OCI-LY7 (cell line): ENCODE measurements at regions not wholly inside any gene's neighbourhood (a gene's known extent, or its start where the extent isn't known, plus 50 kb on each side); places are given as distances from the start of the nearest gene placed in this dataset.

Experiments
- BruUV-seq: library from RNA; stranded (reverse); fragments of 400-500 nt; replicated peaks from 2 replicates; lab custom pipeline; 2021; lab: Mats Ljungman, UMichigan
- CTCF ChIA-PET: fragments of 300-600 bp; sonication (Branson Sonifier 250); formaldehyde crosslinking; loops from one replicate; lab custom pipeline; 2022; ENCODE audit warnings: antibody characterized with exemption; ENCODE audit not compliant: unreplicated experiment; lab: Charles Lee
- POLR2A ChIA-PET: fragments of 300-600 bp; sonication (Branson Sonifier 250); formaldehyde crosslinking; loops from one replicate; lab custom pipeline; 2022; ENCODE audit warnings: antibody characterized with exemption; lab: Charles Lee
- DNase-seq: peaks from one replicate; pipeline ENCODE4 v3.0.0-alpha.2; 2015; ENCODE audit warnings: low spot score
- H2AFZ ChIP-seq: fragments of 200-600 bp; sonication (generic), shearing (Covaris generic); 2 replicates; pipeline ENCODE4 v1.6.1; 2014; ENCODE audit warnings: mild to moderate bottlenecking, antibody characterized with exemption, low read length, moderate library complexity
- H3K27ac ChIP-seq: fragments of 200-600 bp; sonication (generic); 2 replicates; pipeline ENCODE4 v1.5.1; 2014; ENCODE audit warnings: mixed run types, low read depth, mild to moderate bottlenecking, moderate library complexity, low read length, inconsistent platforms; ENCODE audit not compliant: poor library complexity, severe bottlenecking
- H3K36me3 ChIP-seq: fragments of 200-600 bp; sonication (generic); 2 replicates; pipeline ENCODE4 v1.6.1; 2014; ENCODE audit warnings: mild to moderate bottlenecking, antibody characterized with exemption, low read length, moderate library complexity, mixed read lengths; ENCODE audit not compliant: insufficient read depth
- H3K4me1 ChIP-seq: fragments of 200-600 bp; sonication (generic); 2 replicates; pipeline ENCODE4 v1.5.1; 2014; ENCODE audit warnings: mild to moderate bottlenecking, low read length; ENCODE audit not compliant: insufficient read depth, poor library complexity, severe bottlenecking
- H3K4me2 ChIP-seq: fragments of 200-600 bp; sonication (generic); 2 replicates; pipeline ENCODE4 v1.6.1; 2014; ENCODE audit warnings: mild to moderate bottlenecking, low read length
- H3K4me3 ChIP-seq: fragments of 200-600 bp; sonication (generic); 2 replicates; pipeline ENCODE4 v1.5.1; 2014; ENCODE audit warnings: mild to moderate bottlenecking, low read depth, low read length; ENCODE audit not compliant: poor library complexity, severe bottlenecking
- H3K79me2 ChIP-seq: fragments of 200-600 bp; sonication (generic); 2 replicates; pipeline ENCODE4 v1.6.1; 2016; ENCODE audit warnings: low read depth, mild to moderate bottlenecking, low read length, moderate library complexity, mixed read lengths; ENCODE audit not compliant: insufficient read depth
- H3K9me2 ChIP-seq: fragments of 200-600 bp; sonication (generic); 2 replicates; pipeline ENCODE4 v1.6.1; 2016; ENCODE audit warnings: mild to moderate bottlenecking, low read length, mixed read lengths; ENCODE audit not compliant: insufficient read depth
- H3K9me3 ChIP-seq: fragments of 200-600 bp; sonication (generic); 2 replicates; pipeline ENCODE4 v1.6.1; 2014; ENCODE audit warnings: mild to moderate bottlenecking, mixed run types, low read length, mixed read lengths
- H4K20me1 ChIP-seq: fragments of 200-600 bp; sonication (generic); 2 replicates; pipeline ENCODE4 v1.6.1; 2014; ENCODE audit warnings: mild to moderate bottlenecking, antibody characterized with exemption, low read length, moderate library complexity, mixed read lengths; ENCODE audit not compliant: insufficient read depth
- CTCF ChIP-seq: fragments of 200-600 bp; sonication (generic); conservative IDR thresholded peaks from 2 replicates; pipeline ENCODE4 v1.5.1; 2014; ENCODE audit warnings: mild to moderate bottlenecking, antibody characterized with exemption, low read length, moderate library complexity, mixed read lengths
- EZH2phosphoT487 ChIP-seq: fragments of 200-600 bp; sonication (generic); IDR thresholded peaks from 2 replicates; pipeline ENCODE4 v1.6.1; 2018; ENCODE audit warnings: low read depth, borderline replicate concordance, mild to moderate bottlenecking, mixed run types, antibody characterized with exemption, low read length, moderate library complexity, mixed read lengths
- intact Hi-C: fragments of 100-400 bp; cut with micrococcal nuclease; formaldehyde crosslinking; loops from one replicate; pipeline ENCODE4 v1.10.0; 2022; ENCODE audit not compliant: unreplicated experiment

DNA sequence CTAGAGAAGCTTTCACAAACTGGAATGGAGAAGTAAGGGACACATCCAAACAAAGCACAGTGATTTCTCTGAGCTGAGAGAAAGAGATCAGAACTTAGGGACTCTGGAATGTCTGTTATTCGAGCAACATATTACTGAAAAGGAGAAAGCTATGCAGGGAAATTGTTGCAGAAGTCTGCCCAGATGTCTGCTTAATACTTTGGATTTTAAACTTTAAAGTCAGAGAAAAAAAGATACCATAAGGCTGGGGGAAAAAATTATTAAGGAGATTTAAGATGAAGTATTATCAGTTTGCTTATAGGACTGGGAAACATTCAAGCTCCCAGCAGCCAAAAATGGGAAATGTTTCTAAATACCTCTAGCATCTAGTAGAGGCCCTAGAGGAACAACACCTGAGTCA is 803.9 kb downstream of the TAF11L14 start:
- no peak for TF ChIP-seq CTCF
- no peak for TF ChIP-seq EZH2phosphoT487
- no TSS peak for BruUV-seq
- intact Hi-C loops = no loop called here

GRCh38 chr5:18455521-18455920 is 821.3 kb downstream of the TAF11L14 start:
- Histone ChIP-seq H3K4me1 (no peaks in the 10 kb centered on the region), H3K27ac (no peak overlapping the region), H4K20me1 (no peaks in the 10 kb centered on the region), H3K9me3 (no peaks in the 10 kb centered on the region), H3K4me2 (no peak overlapping the region), H2AFZ (no peak overlapping the region), H3K4me3 (no peak overlapping the region), H3K79me2 (no peaks in the 10 kb centered on the region), H3K36me3 (no peaks in the 10 kb centered on the region), H3K9me2 (no peaks in the 10 kb centered on the region)
- ChIA-PET CTCF (no interaction called here), POLR2A (interaction anchor here (0.7 kb wide), 1 partner anchor 1707 kb away, joined by 3 read pairs; no protein-coding TSS in a partner anchor)
- TF ChIP-seq CTCF (no peak), EZH2phosphoT487 (no peak)
- no TSS peak for BruUV-seq
- no peak for DNase-seq
- intact Hi-C loops = no loop called here

More for the DNA sequence above, 803.9 kb downstream of the TAF11L14 start:
- CTCF ChIA-PET = no interaction called here
- POLR2A ChIA-PET = no interaction called here
- Histone ChIP-seq H3K4me3 (no peak overlapping the region), H3K27ac (no peak overlapping the region), H3K79me2 (no peaks in the 10 kb centered on the region), H4K20me1 (no peaks in the 10 kb centered on the region), H3K9me2 (no peaks in the 10 kb centered on the region), H3K9me3 (no peaks in the 10 kb centered on the region), H3K4me1 (no peaks in the 10 kb centered on the region), H3K36me3 (no peaks in the 10 kb centered on the region), H3K4me2 (no peak overlapping the region), H2AFZ (no peak overlapping the region)
- no peak for DNase-seq

DNA sequence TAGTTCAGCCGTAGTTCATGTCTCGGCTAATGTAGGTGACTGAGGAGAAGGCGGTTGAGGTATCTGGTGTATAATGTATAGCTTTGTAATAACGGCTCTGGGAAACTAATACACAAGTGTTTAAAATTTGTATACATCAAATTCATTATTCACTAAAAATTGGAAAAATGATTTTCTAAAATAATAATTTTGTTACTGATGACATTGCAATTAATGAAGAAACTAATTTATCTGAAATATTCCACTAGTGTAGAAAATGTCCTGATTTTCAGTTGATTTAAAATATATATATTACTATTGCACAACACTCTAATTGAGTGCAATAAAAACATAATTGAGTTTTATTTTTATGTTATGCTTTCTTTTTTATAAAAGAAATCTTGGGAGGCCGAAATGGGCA is 823.0 kb downstream of the TAF11L14 start:
- Histone ChIP-seq H3K9me2 (no peaks in the 10 kb centered on the region), H2AFZ (no peak overlapping the region), H3K4me3 (no peak overlapping the region), H3K79me2 (no peaks in the 10 kb centered on the region), H3K4me2 (no peak overlapping the region), H3K36me3 (no peaks in the 10 kb centered on the region), H3K27ac (no peak overlapping the region), H4K20me1 (no peaks in the 10 kb centered on the region), H3K9me3 (no peaks in the 10 kb centered on the region), H3K4me1 (no peaks in the 10 kb centered on the region)
- TF ChIP-seq EZH2phosphoT487 (no peak), CTCF (no peak)
- ChIA-PET CTCF (no interaction called here), POLR2A (interaction anchor here (1.3 kb wide), 1 partner anchor 58 kb away, joined by 3 read pairs; no protein-coding TSS in a partner anchor)
- intact Hi-C loops = no loop called here
- no TSS peak for BruUV-seq
- no peak for DNase-seq
